ENCODE measurements at regions not wholly inside any gene's neighbourhood (a gene's known extent, or its start where the extent isn't known, plus 50 kb on each side); places are given as distances from the start of the nearest gene placed in this dataset.

DNA sequence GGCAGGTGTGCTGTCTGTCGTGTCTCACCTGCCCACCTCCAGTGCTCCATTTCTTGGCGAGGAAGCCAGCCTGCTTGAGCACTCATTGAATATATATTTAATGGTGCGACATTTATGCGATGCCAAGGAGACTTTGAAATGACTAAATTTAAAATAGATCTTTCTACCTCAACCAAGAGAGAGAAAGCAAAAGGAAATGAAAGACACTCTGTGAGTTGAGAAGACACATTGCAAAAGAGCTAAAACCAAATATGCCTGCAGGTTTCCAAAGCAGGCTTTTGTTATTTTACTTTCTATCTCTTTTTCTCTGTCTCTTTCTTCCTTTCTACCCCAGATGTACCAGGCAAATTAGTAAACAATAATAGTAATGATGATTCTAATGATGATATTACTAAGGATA is 53.6 kb upstream of the AOAH start:
- Histone ChIP-seq H3K36me3 (ENCODE audit: control insufficient read depth, insufficient read depth, low read length) (no peaks in the 10 kb centered on the region), H3K4me3 (replicated peaks; ENCODE audit: low read depth, low read length) (no peak overlapping the region), H3K27me3 (replicated peaks; ENCODE audit: control insufficient read depth, insufficient read depth, low read length) (no peaks in the 10 kb centered on the region; the same call in 1 of the 2 replicates)
- DNase-seq (ENCODE audit: extremely low read depth, insufficient read length) = no peak
- no peak for TF ChIP-seq CTCF (IDR thresholded peaks at IDR 0.05; ENCODE audit: insufficient read depth, low read length, poor library complexity, severe bottlenecking)

- H3K4me3 ChIP-seq (replicated peaks; ENCODE audit: low read depth, low read length) = no peak overlapping the region
- DNase-seq (ENCODE audit: extremely low read depth, insufficient read length) = no peak
- H3K36me3 ChIP-seq (ENCODE audit: control insufficient read depth, insufficient read depth, low read length) = no peaks in the 10 kb centered on the region
- no peak for TF ChIP-seq CTCF (IDR thresholded peaks at IDR 0.05; ENCODE audit: insufficient read depth, low read length, poor library complexity, severe bottlenecking)
- no peaks in the 10 kb centered on the region; the same call in 1 of the 2 replicates for H3K27me3 ChIP-seq (replicated peaks; ENCODE audit: control insufficient read depth, insufficient read depth, low read length)
Measured at GRCh38 chr7:36777062-36777461, 52.8 kb upstream of the AOAH start.

- Histone ChIP-seq H3K27me3 (replicated peaks; ENCODE audit: control insufficient read depth, insufficient read depth, low read length) (no peaks in the 10 kb centered on the region; the same call in 1 of the 2 replicates), H3K36me3 (ENCODE audit: control insufficient read depth, insufficient read depth, low read length) (no peaks in the 10 kb centered on the region), H3K4me3 (replicated peaks; ENCODE audit: low read depth, low read length) (no peak overlapping the region)
- no peak for DNase-seq (ENCODE audit: extremely low read depth, insufficient read length)
- TF ChIP-seq CTCF (IDR thresholded peaks at IDR 0.05; ENCODE audit: insufficient read depth, low read length, poor library complexity, severe bottlenecking) = no peak
Measured at GRCh38 chr7:36775676-36776075, 51.4 kb upstream of the AOAH start.

GRCh38 chr7:36775061-36775620 is 50.8 kb upstream of the AOAH start:
- no peaks in the 10 kb centered on the region; the same call in 1 of the 2 replicates for H3K27me3 ChIP-seq (replicated peaks; ENCODE audit: control insufficient read depth, insufficient read depth, low read length)
- H3K4me3 ChIP-seq (replicated peaks; ENCODE audit: low read depth, low read length) = no peak overlapping the region
- DNase-seq (ENCODE audit: extremely low read depth, insufficient read length) = no peak
- TF ChIP-seq CTCF (IDR thresholded peaks at IDR 0.05; ENCODE audit: insufficient read depth, low read length, poor library complexity, severe bottlenecking) = no peak
- H3K36me3 ChIP-seq (ENCODE audit: control insufficient read depth, insufficient read depth, low read length) = no peaks in the 10 kb centered on the region
